Caco-2 (cell line): ENCODE measurements at regions not wholly inside any gene's neighbourhood (a gene's known extent, or its start where the extent isn't known, plus 50 kb on each side); places are given as distances from the start of the nearest gene placed in this dataset.

ENCODE experiments used
- BruUV-seq: library from RNA; stranded (reverse); fragments of 400-500 nt; replicated peaks from 2 replicates; lab custom pipeline; 2021; lab: Mats Ljungman, UMichigan
- CTCF ChIA-PET: fragments of 300-600 bp; sonication (Branson Sonifier 250); formaldehyde crosslinking; loops from one replicate; lab custom pipeline; 2022; ENCODE audit warnings: antibody characterized with exemption; lab: Charles Lee
- POLR2A ChIA-PET: fragments of 300-600 bp; sonication (Branson Sonifier 250); formaldehyde crosslinking; loops from one replicate; lab custom pipeline; 2022; ENCODE audit warnings: antibody characterized with exemption; lab: Charles Lee
- DNase-seq, 2 experiments: peaks; one replicate each; pipeline versions ENCODE4 v3.0.0 to v3.0.0-alpha.2; 2020 to 2022
- H3K27me3 ChIP-seq: replicated peaks from 2 replicates; pipeline ENCODE4 v1.6.0; 2011; ENCODE audit warnings: low read length; ENCODE audit not compliant: control insufficient read depth, insufficient read depth
- H3K36me3 ChIP-seq: 2 replicates; pipeline ENCODE4 v1.5.1; 2011; ENCODE audit warnings: low read length; ENCODE audit not compliant: control insufficient read depth, insufficient read depth
- H3K4me1 ChIP-seq: fragments of 250-450 bp; sonication (Bioruptor Pico); 2 replicates; pipeline ENCODE4 v1.5.1; 2020; ENCODE audit warnings: mild to moderate bottlenecking
- H3K4me3 ChIP-seq: 2 replicates; pipeline ENCODE4 v1.5.1; 2011; ENCODE audit warnings: low read depth, mild to moderate bottlenecking, control low read depth, low read length
- H3K9me3 ChIP-seq: fragments of 250-450 bp; sonication (Bioruptor Pico); 2 replicates; pipeline ENCODE4 v1.5.1; 2020; ENCODE audit warnings: mild to moderate bottlenecking, moderate library complexity
- H3K27ac Mint-ChIP-seq: one replicate; pipeline ENCODE4 v1.8.0; 2022; ENCODE audit warnings: mixed read lengths; ENCODE audit not compliant: unreplicated experiment
- H3K27me3 Mint-ChIP-seq: one replicate; pipeline ENCODE4 v1.8.0; 2022; ENCODE audit warnings: mixed read lengths; ENCODE audit not compliant: insufficient read depth, unreplicated experiment
- H3K36me3 Mint-ChIP-seq: one replicate; pipeline ENCODE4 v1.8.0; 2022; ENCODE audit warnings: mild to moderate bottlenecking, mixed read lengths; ENCODE audit not compliant: insufficient read depth, unreplicated experiment
- H3K4me1 Mint-ChIP-seq: one replicate; pipeline ENCODE4 v1.8.0; 2022; ENCODE audit warnings: low read depth, mixed read lengths; ENCODE audit not compliant: unreplicated experiment
- H3K4me3 Mint-ChIP-seq: one replicate; pipeline ENCODE4 v1.8.0; 2022; ENCODE audit warnings: mild to moderate bottlenecking, moderate library complexity, mixed read lengths; ENCODE audit not compliant: unreplicated experiment
- H3K9me3 Mint-ChIP-seq: one replicate; pipeline ENCODE4 v1.8.0; 2022; ENCODE audit warnings: mixed read lengths; ENCODE audit not compliant: unreplicated experiment
- intact Hi-C: fragments of 100-400 bp; cut with micrococcal nuclease; formaldehyde crosslinking; loops from one replicate; pipeline ENCODE4 v1.10.0; 2022; ENCODE audit not compliant: unreplicated experiment
- TF ChIP-seq, protein P1 (sequence below), 2 experiments: fragments of 200-600 bp in 1 of 2; IDR thresholded peaks; 1 replicate in 1 of 2; 2 replicates in 1 of 2; pipeline versions ENCODE4 v1.5.1 to v1.8.0; 2011 to 2022; ENCODE audit warnings: antibody characterized with exemption in 1 of 2, control low read depth in 1 of 2, inconsistent platforms in 1 of 2, low read depth in 1 of 2, low read length in 1 of 2, mild to moderate bottlenecking in 1 of 2, moderate library complexity in 1 of 2; ENCODE audit not compliant: insufficient read depth in 1 of 2, severe bottlenecking in 1 of 2, unreplicated experiment in 1 of 2

DNA sequence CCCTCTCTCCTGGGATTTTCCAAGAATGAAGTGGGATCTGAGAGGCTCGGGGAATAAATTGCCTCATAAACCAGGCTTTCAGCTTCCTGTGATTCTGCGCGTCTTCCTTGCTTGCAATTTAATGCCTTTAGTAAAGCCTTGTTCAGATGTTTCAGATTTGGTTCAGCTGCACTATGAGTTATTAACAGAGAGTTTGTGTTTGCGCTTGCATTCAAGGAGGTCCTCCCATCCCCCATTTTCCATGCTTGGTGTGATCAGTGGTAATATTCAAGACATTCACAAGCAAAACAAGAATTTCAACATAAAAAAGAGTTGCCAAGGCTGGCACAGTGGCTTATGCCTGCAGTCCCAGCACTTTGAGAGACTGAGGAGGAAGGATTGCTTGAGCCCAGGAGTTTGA is 1068.9 kb downstream of the TYW1 start:
- TF ChIP-seq, protein P1, sequence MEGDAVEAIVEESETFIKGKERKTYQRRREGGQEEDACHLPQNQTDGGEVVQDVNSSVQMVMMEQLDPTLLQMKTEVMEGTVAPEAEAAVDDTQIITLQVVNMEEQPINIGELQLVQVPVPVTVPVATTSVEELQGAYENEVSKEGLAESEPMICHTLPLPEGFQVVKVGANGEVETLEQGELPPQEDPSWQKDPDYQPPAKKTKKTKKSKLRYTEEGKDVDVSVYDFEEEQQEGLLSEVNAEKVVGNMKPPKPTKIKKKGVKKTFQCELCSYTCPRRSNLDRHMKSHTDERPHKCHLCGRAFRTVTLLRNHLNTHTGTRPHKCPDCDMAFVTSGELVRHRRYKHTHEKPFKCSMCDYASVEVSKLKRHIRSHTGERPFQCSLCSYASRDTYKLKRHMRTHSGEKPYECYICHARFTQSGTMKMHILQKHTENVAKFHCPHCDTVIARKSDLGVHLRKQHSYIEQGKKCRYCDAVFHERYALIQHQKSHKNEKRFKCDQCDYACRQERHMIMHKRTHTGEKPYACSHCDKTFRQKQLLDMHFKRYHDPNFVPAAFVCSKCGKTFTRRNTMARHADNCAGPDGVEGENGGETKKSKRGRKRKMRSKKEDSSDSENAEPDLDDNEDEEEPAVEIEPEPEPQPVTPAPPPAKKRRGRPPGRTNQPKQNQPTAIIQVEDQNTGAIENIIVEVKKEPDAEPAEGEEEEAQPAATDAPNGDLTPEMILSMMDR (IDR thresholded peaks at IDR 0.05; ENCODE audit: insufficient read depth in 1 of 2, low read depth in 1 of 2, low read length in 1 of 2, severe bottlenecking in 1 of 2, unreplicated experiment in 1 of 2) = no peak
- Histone ChIP-seq H3K4me1 (no peaks in the 10 kb centered on the region), H3K36me3 (no peaks in the 10 kb centered on the region), H3K4me3 (no peak overlapping the region), H3K27me3 (no peaks in the 10 kb centered on the region), H3K9me3 (no peaks in the 10 kb centered on the region)
- intact Hi-C loops = no loop called here
- Mint-ChIP-seq H3K4me1 (no peaks in the 10 kb centered on the region), H3K36me3 (no peaks in the 10 kb centered on the region), H3K9me3 (peaks cover 2% of the 10 kb centered on the region), H3K27me3 (no peaks in the 10 kb centered on the region), H3K4me3 (no peak overlapping the region), H3K27ac (no peak overlapping the region)
- CTCF ChIA-PET = no interaction called here
- DNase-seq = no peak
- POLR2A ChIA-PET = no interaction called here
- no TSS peak for BruUV-seq

DNA sequence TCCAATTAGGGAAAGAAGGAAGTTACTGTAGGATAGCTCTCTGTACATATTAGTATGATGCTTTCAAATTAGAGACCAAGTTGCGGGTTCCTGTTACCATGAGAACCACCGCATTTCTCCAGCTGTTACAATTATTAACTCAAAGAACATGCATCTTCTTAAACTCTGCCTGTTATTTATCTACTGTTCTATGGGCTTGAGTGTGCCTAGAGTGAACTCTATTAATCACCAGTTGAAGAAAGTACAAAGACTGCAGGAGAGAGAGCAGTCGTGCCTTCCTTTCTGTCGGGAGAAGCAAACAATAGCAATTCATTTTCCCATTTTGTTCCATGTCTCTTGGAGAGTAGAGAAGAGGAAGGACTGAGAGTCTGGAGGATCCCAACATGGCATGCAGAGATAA is 1071.2 kb downstream of the TYW1 start:
- no peaks in the 10 kb centered on the region for H3K36me3 ChIP-seq
- no peaks in the 10 kb centered on the region for H3K4me1 ChIP-seq
- no peak overlapping the region for H3K4me3 ChIP-seq
- no peak overlapping the region for H3K27ac Mint-ChIP-seq
- no peaks in the 10 kb centered on the region for H3K9me3 ChIP-seq
- no peak for DNase-seq
- POLR2A ChIA-PET = no interaction called here
- H3K36me3 Mint-ChIP-seq = no peaks in the 10 kb centered on the region
- TF ChIP-seq, protein P1 (IDR thresholded peaks at IDR 0.05; ENCODE audit: insufficient read depth in 1 of 2, low read depth in 1 of 2, low read length in 1 of 2, severe bottlenecking in 1 of 2, unreplicated experiment in 1 of 2) = no peak
- H3K27me3 ChIP-seq = no peaks in the 10 kb centered on the region
- intact Hi-C loops = no loop called here
- peaks cover 2% of the 10 kb centered on the region for H3K9me3 Mint-ChIP-seq
- H3K4me3 Mint-ChIP-seq = no peak overlapping the region
- no peaks in the 10 kb centered on the region for H3K4me1 Mint-ChIP-seq
- no peaks in the 10 kb centered on the region for H3K27me3 Mint-ChIP-seq
- CTCF ChIA-PET = no interaction called here
- no TSS peak for BruUV-seq

GRCh38 chr7:68070992-68071391 is 1074.4 kb downstream of the TYW1 start:
- Mint-ChIP-seq H3K27ac (no peak overlapping the region), H3K9me3 (peaks cover 13% of the 10 kb centered on the region), H3K4me3 (no peak overlapping the region), H3K4me1 (no peaks in the 10 kb centered on the region), H3K36me3 (no peaks in the 10 kb centered on the region), H3K27me3 (no peaks in the 10 kb centered on the region)
- ChIA-PET CTCF (no interaction called here), POLR2A (no interaction called here)
- H3K4me1 ChIP-seq = no peaks in the 10 kb centered on the region
- no TSS peak for BruUV-seq
- H3K36me3 ChIP-seq = no peaks in the 10 kb centered on the region
- peaks cover 4% of the 10 kb centered on the region; the same call in 1 of the 2 replicates for H3K9me3 ChIP-seq
- intact Hi-C loops = no loop called here
- H3K27me3 ChIP-seq = no peaks in the 10 kb centered on the region
- TF ChIP-seq, protein P1 (IDR thresholded peaks at IDR 0.05; ENCODE audit: insufficient read depth in 1 of 2, low read depth in 1 of 2, low read length in 1 of 2, severe bottlenecking in 1 of 2, unreplicated experiment in 1 of 2) = no peak
- DNase-seq = no peak
- H3K4me3 ChIP-seq = no peak overlapping the region
